KOPT-K1 (cell line): ENCODE measurements at regions not wholly inside any gene's neighbourhood (a gene's known extent, or its start where the extent isn't known, plus 50 kb on each side); places are given as distances from the start of the nearest gene placed in this dataset.
"Not testable (repeated sequence)": the region's sequence is repeated elsewhere in the genome, so short reads cannot be mapped to it uniquely, and the experiment has no call there.

Source experiments
- H3K27ac ChIP-seq: fragments of 200-600 bp; sonication (generic); 2 replicates; pipeline ENCODE4 v1.5.1; 2016; ENCODE audit warnings: antibody characterized with exemption, mild to moderate bottlenecking, low read depth, low read length; ENCODE audit not compliant: poor library complexity, severe bottlenecking
- H3K36me3 ChIP-seq: fragments of 200-600 bp; sonication (generic); 2 replicates; pipeline ENCODE4 v1.5.1; 2017; ENCODE audit warnings: antibody characterized with exemption, mild to moderate bottlenecking, low read length, moderate library complexity; ENCODE audit not compliant: insufficient read depth
- H3K9me3 ChIP-seq: fragments of 200-600 bp; sonication (generic); 2 replicates; pipeline ENCODE4 v1.5.1; 2017; ENCODE audit warnings: antibody characterized with exemption, low read length, mild to moderate bottlenecking; ENCODE audit not compliant: insufficient read depth, poor library complexity, severe bottlenecking

DNA sequence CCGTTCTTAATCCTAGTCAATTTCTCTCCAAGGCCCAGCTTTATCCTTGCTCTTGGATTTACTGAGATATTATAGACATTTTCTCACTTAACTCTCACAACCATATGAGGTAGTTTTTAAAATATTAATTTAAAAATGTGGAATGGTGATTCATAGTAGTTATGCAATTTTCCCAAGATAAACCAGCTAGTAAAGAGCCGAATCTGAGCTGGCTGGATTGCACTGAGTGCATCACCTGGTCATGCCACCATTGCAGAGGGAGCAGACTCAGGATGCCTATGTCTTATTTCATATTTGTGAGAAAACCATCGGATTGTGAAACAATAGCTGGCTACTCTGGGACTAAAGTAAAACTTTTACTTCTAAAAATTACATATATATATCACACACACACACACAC, 494.0 kb downstream of the KCNT2 start:
- Histone ChIP-seq H3K9me3 (no peaks in the 10 kb centered on the region), H3K27ac (no peak overlapping the region), H3K36me3 (no peaks in the 10 kb centered on the region)

DNA sequence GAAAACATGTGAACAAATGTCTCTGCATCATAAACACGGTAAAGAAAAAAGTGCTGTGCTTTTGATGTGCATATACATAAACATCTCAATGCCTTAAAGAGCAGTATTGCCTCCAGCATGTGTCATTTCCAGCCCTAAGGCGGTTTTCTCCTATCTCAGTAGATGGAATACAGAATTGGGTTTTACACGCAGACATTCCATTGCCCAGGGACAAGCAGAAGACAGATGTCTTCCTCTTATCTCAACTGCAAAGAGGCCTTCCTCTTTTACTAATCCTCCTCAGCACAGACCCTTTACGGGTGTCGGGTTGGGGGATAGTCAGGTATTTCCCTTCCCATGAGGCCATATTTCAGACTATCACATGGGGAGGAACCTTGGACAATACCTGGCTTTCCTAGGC, 499.2 kb downstream of the KCNT2 start:
- not testable (repeated sequence) for H3K36me3 ChIP-seq, H3K9me3 ChIP-seq, H3K27ac ChIP-seq

DNA sequence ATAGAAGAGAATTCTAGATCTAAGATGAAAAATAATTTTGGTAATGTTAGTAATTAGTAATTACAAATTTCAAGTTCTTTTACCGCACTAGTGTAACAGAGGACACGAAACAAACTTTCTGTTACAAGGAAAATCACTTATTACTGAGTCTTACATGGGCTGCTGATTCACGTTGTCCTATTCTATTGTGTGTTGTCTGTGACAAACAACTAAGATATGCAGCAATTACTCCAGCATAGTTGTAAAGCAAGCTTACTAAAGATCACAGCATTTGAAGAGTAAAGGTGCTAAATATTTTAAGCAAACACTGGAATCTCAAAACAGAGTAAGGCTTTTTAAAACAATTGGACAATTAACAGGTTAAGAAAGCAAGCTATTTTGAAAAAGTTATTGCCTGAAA, 502.3 kb downstream of the KCNT2 start:
- Histone ChIP-seq H3K36me3 (no peaks in the 10 kb centered on the region), H3K27ac (no peak overlapping the region), H3K9me3 (peaks cover 8% of the 10 kb centered on the region)

DNA sequence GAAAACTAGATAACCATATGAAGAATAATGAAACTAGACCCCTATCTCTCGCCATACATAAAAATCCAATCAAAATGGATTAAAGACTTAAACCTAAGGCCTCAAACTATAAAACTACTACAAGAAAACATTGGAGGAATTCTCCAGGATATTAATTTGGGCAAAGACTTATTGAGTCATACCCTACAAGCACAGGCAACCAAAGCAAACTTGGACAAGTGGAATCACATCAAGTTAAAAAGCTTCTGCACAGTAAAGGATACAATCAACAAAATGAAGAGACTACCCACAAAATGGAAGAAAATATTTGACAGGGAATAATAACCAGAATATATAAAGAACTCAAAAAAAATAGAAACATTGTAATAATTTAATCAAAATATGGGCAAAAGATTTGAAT, 505.4 kb downstream of the KCNT2 start:
- Histone ChIP-seq H3K27ac (no peak overlapping the region), H3K36me3 (no peaks in the 10 kb centered on the region), H3K9me3 (peaks cover 20% of the 10 kb centered on the region)

DNA sequence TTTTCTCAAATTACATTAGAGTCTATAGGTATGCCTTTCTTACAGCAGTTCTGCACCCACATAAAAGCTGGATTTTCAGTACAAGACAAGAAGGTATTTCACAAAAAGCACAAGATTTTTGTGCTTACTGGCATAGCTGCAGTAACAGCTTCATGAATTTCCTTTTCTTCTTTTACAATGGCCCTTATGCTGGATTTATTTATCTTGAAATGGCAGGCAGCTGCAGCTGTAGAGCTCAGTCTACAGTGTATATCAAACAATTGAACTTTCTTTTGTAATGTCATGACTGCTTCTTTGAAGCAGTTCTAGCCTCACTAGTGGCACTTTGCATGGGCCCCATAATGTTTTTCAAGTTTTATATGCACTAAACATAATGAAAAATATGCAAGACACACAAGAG, 510.2 kb downstream of the KCNT2 start:
- H3K27ac ChIP-seq: no peak overlapping the region
- H3K36me3 ChIP-seq: no peaks in the 10 kb centered on the region
- H3K9me3 ChIP-seq: peaks cover 20% of the 10 kb centered on the region

DNA sequence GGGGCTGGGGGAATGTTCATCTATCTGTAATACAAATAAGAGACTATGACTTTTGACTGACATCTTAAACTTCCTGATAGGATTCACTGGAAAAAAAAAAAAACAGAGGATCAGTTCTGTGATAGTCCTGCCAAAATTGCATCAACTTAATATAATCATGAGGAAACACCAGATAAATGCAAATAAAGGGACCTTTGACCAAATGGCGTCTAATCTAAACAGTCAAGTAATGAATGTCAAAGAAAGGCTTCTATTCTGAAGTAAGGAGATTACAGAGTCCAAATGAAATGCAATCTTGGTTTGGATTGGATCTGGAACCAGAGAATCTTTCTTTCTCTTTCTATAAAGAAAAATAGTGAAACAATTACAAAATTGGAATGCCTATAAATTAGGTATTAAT, 513.4 kb downstream of the KCNT2 start:
- no peaks in the 10 kb centered on the region for H3K36me3 ChIP-seq
- peaks cover 1% of the 10 kb centered on the region for H3K9me3 ChIP-seq
- no peak overlapping the region for H3K27ac ChIP-seq

DNA sequence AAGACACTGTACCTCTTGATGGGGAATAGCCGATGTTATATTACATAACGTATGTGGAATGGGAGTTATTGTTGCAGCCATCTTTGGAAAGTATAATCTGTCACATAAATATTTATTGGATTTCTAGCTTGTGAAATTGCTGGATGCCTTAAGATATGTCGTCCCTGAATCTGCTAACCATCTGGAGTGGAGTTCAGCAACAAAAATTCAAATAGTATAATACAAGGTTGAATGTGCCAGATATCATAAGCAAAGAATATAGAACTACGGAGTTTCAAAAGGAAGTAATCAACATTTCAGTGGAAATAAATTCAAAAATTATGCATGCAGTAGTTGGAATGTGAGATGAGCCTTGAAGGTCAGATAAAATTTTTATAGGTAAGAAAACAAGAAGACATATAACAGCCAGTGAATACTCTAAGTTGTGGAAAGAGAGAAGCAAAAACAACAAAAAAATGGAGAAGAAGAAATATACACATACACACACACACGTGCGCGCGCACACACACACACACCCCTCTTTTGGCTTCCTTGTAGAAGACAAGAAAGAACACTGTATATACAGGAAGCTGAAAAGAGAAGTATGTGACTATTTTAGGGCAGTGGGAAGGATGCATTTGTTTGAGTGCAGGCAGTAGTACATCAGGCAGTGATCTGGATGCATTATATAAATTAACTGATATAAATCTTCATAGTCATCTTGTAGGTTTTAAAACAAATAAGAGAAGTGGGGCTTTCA, 516.7 kb downstream of the KCNT2 start:
- Histone ChIP-seq H3K27ac (no peak overlapping the region), H3K36me3 (no peaks in the 10 kb centered on the region), H3K9me3 (no peaks in the 10 kb centered on the region)

DNA sequence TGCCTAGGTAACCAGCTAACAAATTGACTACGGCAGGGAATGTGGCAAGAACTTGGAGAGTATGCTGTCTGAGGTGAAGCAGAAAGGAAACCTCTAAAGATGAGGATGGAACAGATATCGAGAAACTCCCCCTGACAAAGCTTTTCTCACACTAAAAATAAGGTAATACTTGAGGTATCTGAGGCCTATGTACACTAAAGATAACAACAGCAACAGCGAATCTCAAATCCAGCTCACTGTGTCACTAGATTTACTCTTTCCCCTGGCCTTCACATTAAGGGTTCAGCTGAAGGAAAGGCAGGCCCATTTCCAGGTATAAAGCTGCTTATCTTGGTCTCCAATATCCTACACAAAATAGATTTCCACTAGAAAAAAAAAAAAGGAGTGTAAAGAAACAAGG, 518.0 kb downstream of the KCNT2 start:
- H3K9me3 ChIP-seq: no peaks in the 10 kb centered on the region
- no peak overlapping the region for H3K27ac ChIP-seq
- no peaks in the 10 kb centered on the region for H3K36me3 ChIP-seq

DNA sequence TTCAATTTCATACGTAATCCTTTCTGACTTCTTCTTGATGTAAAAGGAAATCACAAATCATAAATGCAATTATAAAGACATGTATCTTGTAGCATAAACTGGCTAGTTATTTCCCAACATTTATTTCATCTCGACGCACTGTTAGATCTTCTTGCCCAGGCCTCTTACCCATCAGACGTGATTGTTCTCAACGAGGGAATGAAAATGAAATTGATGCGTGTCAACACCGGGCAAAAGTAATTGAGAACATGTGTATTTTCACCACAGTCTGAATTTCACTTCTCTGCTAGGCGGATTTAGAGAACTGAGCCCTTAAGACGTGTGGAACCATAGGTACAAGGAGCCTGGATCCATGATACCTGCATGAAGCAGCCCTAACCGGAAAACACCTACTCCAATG, 519.7 kb downstream of the KCNT2 start:
- no peaks in the 10 kb centered on the region for H3K9me3 ChIP-seq
- no peaks in the 10 kb centered on the region for H3K36me3 ChIP-seq
- H3K27ac ChIP-seq: no peak overlapping the region

DNA sequence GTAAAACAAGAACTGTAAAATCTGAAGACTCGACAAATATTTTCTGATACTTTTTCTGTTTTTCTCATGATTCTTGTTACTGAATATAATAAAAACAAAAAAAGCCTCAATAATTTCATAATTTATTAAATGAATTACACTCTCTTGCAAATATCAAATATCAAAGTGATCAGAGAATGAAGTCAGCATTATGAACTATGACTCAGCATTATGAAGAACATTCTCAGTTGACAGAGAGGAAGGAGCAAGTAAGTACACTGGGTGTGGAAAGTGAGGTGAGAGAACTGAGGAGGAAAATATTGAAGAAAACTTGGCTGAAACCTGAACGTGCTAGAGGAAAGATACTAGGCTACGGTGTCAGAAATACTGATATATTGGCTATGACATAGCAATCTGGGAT, 529.5 kb downstream of the KCNT2 start:
- Histone ChIP-seq H3K9me3 (no peaks in the 10 kb centered on the region), H3K36me3 (no peaks in the 10 kb centered on the region), H3K27ac (no peak overlapping the region)

DNA sequence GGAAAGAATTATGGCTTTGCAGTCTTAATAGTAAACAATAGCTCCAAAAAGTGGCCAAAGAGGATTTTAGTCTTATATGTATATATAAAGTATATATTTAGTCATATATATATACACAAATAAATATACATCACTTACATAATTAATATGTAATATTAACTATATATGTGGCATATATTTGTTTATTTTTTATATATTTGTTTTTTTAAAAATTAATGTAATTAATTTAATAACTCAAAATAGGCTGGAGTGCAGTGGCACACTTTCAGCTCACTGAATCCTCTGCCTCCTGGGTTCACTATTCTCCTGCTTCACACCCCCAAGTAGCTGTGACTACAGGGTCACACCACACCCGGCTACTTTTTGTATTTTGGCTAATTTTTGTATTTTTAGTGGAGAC, 532.6 kb downstream of the KCNT2 start:
- H3K36me3 ChIP-seq: no peaks in the 10 kb centered on the region
- no peak overlapping the region for H3K27ac ChIP-seq
- H3K9me3 ChIP-seq: no peaks in the 10 kb centered on the region

DNA sequence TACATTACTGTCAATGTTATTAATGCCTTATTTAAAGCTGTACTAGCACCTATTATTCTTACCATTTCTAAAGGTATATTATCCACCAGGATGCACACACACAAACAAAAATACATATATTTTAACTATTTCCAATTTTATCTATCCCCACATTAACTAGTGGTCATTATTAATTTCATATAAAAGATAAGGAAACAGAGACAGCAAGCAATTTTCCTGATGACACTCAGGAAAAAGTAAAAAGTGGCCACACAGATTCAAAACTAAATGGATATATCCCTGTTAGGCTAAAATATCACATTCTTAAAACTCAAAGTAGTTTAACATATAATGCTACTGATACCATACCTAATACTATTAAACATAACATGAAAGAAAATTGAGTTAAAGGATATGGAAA, 534.1 kb downstream of the KCNT2 start:
- H3K27ac ChIP-seq: no peak overlapping the region
- no peaks in the 10 kb centered on the region for H3K9me3 ChIP-seq
- H3K36me3 ChIP-seq: no peaks in the 10 kb centered on the region

DNA sequence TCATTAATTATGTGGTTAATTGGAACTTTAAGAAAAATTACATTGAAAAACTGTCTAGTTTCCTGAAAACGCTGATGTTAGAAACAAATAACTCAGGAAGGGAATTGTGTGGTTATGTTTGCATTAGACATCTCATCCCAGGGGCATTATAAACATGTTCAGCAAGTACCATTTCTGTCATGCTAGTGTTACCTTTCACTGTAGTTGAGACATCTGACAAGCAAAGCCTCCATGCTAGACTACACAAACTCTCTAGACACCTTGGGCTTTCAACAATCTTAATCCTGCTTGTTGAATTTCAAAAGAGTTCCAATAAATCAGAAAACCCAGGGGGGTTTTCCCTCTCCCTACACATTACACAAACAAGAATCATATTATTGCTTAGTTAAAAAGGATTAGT, 536.8 kb downstream of the KCNT2 start:
- H3K36me3 ChIP-seq: no peaks in the 10 kb centered on the region
- no peak overlapping the region for H3K27ac ChIP-seq
- no peaks in the 10 kb centered on the region for H3K9me3 ChIP-seq

DNA sequence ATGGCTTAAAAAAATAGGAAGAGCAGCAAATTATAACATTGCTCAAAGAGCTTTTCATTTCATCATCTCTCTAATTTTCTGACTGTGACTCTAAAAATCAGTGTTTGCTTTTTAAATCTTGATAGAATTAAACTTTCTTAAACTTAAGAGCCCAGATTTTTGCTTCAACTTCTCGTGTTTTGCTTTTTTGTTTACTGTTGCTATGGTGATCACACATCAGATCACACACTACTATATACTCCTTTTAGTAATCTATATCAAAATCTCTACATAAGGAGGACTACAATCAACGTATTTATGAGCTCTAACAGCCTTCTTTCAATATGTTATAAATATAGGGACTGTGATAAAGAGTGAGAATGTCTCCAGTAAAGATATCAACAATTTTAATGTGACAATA, 537.3 kb downstream of the KCNT2 start:
- Histone ChIP-seq H3K27ac (no peak overlapping the region), H3K9me3 (no peaks in the 10 kb centered on the region), H3K36me3 (no peaks in the 10 kb centered on the region)

DNA sequence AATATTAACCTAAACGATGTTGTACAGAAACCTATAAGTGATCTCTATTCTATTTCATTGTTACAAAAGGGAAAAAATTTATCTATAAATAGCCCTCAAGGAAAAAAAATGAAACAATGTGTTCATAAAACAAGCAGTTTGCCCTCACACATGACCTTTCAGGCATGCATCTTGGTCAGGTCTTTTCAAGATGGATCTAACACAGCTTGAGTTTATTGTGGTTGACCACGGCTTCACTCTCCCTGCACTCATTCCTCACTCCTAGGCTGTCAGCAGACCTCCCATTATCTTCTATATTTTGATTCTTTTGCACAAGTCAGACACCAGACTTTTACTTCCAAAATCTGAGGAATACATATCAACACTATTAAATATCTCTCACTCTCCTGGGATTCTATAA, 544.3 kb downstream of the KCNT2 start:
- no peaks in the 10 kb centered on the region for H3K36me3 ChIP-seq
- H3K27ac ChIP-seq: no peak overlapping the region
- H3K9me3 ChIP-seq: no peaks in the 10 kb centered on the region

DNA sequence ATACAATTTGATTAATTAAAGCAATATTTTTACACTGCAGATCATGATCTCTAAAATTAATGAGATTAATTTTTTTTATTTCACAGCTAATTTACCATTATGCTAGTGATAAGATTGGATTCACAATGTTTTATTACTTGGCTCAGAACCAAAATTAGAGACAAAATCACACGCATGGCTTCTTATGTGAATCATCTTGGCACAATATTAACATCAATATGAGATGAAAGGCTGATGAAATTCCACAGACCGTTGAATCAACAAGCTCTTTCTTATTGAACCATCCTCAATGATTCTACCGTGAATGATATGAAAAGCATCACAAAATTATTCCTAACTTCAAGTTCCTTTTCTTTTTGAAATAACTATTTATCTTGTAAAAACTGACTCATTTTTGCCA, 544.9 kb downstream of the KCNT2 start:
- Histone ChIP-seq H3K27ac (no peak overlapping the region), H3K9me3 (no peaks in the 10 kb centered on the region), H3K36me3 (no peaks in the 10 kb centered on the region)
